AG09309 (cell line): ENCODE measurements at regions not wholly inside any gene's neighbourhood (a gene's known extent, or its start where the extent isn't known, plus 50 kb on each side); places are given as distances from the start of the nearest gene placed in this dataset.
A peak's percentile ranks its signal among the peaks of the same experiment; 100 is the strongest.
"Not testable (repeated sequence)": the region's sequence is repeated elsewhere in the genome, so short reads cannot be mapped to it uniquely, and the experiment has no call there.

Source experiments
- DNase-seq: peaks from one replicate; pipeline ENCODE4 v3.0.0-alpha.2; 2010; ENCODE audit warnings: low read depth
- H3K4me3 ChIP-seq: 2 replicates; pipeline ENCODE4 v1.5.1; 2011; ENCODE audit warnings: mild to moderate bottlenecking, low read depth, low read length, moderate library complexity; ENCODE audit not compliant: control insufficient read depth
- TF ChIP-seq, protein P1 (sequence below): IDR thresholded peaks from 2 replicates; pipeline ENCODE4 v1.5.1; 2011; ENCODE audit warnings: mild to moderate bottlenecking, low read depth, low read length, inconsistent platforms; ENCODE audit not compliant: insufficient read depth, control insufficient read depth; ENCODE audit errors: missing control alignments

DNA sequence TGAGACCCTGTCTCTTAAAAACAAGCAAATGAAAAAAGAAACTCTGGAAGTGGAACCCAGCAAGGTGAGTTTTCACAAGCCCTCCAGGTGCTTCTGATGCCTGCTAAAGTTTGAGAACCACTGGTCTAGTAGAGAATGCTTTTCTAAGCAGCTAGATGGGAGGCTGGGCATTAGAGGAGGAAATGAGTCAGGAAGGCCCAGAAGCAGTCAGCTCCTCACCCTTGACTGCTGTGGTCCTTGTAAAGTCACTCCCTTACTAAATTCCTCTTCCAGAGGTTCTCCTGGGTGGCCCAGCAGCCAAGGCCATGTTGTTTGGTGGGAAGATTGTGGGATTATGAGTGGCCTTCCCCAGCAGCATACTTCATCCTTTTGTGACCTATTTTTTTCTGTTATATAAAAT, 52.0 kb upstream of the FYN start:
- TF ChIP-seq, protein P1, sequence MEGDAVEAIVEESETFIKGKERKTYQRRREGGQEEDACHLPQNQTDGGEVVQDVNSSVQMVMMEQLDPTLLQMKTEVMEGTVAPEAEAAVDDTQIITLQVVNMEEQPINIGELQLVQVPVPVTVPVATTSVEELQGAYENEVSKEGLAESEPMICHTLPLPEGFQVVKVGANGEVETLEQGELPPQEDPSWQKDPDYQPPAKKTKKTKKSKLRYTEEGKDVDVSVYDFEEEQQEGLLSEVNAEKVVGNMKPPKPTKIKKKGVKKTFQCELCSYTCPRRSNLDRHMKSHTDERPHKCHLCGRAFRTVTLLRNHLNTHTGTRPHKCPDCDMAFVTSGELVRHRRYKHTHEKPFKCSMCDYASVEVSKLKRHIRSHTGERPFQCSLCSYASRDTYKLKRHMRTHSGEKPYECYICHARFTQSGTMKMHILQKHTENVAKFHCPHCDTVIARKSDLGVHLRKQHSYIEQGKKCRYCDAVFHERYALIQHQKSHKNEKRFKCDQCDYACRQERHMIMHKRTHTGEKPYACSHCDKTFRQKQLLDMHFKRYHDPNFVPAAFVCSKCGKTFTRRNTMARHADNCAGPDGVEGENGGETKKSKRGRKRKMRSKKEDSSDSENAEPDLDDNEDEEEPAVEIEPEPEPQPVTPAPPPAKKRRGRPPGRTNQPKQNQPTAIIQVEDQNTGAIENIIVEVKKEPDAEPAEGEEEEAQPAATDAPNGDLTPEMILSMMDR = no peak
- peak; percentile 60 for DNase-seq
- H3K4me3 ChIP-seq = no peak overlapping the region

DNA sequence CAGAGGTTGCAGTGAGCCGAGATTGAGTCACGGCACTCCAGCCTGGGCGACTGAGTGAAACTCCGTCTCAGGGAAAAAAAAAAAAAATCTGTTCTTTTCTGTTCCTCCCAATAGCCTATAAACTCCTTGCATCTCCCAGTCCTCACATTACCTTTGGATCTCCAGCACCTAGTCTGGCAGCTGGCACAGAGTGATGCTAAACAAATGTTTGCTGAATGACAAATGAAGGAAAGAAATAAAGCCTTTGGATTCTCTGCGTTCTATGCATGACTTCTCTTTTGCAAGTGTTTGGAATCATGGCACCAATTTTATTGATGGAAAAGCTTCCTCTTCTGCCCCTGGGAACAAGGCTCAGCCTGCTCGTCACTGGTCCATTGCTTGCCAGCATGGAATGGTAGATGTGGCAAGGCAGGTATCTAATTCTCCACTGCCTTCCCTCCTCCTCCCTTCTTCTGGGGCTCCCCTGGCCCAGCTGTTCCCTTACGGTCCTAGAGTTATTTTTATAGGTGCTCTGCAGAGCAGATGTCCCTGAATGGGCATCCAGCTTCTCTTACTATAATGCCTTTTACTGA, 53.6 kb upstream of the FYN start:
- no peak overlapping the region for H3K4me3 ChIP-seq
- no peak for DNase-seq
- TF ChIP-seq, protein P1 = no peak

DNA sequence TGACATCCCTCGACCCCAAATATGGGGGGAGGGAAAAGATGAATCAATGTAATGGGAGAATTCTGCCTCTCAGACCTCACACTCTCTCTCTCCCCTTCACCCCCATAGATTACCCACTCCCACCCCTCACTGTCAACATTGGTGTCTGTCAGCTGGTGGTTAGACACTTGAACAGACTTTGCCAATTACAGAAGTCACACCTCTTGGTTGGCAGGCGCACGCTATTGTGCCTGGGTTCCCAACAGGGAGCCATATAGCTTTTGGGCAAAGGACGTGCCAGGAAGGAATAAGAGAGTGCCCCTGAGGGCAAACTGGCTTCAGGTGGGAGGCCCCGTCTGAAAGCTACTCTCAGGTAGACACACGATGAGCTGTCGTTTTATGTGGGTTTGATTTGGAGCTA, 54.1 kb upstream of the FYN start:
- TF ChIP-seq, protein P1 = no peak
- H3K4me3 ChIP-seq = no peak overlapping the region
- no peak for DNase-seq

DNA sequence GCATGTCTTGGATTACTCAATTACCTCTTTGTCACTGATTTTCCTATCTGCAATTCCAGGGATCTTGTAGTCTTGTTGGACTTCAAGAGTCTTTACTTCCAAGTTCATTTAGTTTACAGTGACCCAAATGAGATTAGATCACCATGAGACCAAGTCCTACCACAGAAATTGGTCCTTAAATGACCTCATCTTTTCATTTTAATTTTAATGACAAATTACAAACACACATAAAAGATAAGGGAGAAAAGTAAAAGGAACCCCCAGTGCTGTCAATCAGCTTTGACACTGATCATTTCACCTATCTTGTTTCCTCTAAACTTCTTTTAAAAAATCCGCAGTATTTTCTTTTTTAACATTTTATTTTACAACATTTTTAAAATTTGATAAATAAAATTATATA, 54.9 kb upstream of the FYN start:
- TF ChIP-seq, protein P1 = no peak
- DNase-seq = no peak
- no peak overlapping the region for H3K4me3 ChIP-seq

DNA sequence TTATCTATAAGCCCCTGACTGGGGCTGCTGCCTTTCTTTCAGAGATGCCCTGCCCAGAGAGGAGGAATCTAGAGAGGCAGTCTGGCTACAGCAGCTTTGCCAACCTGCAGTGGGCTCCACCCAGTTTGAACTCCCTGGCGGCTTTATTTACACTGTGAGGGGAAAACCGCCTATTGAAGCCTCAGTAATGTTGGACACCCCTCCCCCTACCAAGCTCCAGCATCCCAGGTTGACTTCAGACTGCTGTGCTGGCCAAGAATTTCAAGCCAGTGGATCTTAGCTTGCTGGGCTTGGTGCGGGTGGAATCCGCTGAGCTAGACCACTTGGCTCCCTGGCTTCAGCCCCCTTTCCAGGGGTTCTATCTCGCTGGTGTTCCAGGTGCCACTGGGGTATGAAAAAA, 61.4 kb upstream of the FYN start:
- not testable (repeated sequence) for DNase-seq, H3K4me3 ChIP-seq

DNA sequence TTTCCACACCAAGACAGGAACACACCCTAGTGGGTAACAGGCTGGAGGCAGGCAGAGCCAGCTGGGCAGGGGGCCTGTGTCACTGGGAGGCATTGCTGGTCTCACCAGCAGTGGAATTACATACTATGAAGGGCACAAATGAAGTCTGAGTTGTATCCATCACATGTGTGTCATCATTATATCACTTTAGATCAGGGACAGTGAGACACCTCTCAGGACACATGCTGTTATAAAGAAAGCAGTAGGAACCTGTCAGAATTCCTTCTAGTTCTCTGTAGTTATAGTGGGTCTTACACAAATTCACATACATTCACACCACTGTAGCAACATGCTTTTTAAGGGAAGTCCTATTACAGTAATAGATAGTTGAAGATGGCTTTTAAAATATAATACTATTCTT, 63.5 kb upstream of the FYN start:
- H3K4me3 ChIP-seq = no peak overlapping the region
- TF ChIP-seq, protein P1 = no peak
- DNase-seq = no peak

DNA sequence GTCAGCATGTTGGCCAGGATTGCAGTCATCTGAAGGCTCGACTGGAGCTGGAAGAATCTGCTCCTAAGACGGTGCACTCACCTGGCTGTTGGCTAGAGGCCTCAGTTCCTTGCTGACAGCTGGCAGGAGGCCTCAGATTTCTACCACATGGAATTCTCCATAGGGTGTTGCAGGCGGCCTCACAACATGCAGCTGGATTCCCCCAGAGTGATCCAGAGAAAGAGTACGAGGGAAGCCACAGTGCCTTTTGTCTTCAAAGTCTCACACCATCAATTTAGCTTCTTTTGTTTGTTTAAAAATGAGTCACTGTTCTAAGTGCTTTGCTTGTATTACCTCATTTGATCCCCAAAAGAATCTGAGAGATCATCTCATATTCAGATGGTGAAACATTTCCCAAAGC, 65.5 kb upstream of the FYN start:
- TF ChIP-seq, protein P1 = no peak
- no peak overlapping the region for H3K4me3 ChIP-seq
- no peak for DNase-seq
